A549 (cell line): ENCODE measurements at regions not wholly inside any gene's neighbourhood (a gene's known extent, or its start where the extent isn't known, plus 50 kb on each side); places are given as distances from the start of the nearest gene placed in this dataset.

Experiments used
- CEBPB ChIP-seq, 2 experiments: fragments of >200 bp in 1 of 2; sonication (Bioruptor Twin) in 1 of 2; formaldehyde crosslinking in 1 of 2; IDR thresholded peaks; 2 replicates each; pipeline ENCODE4 v1.6.1; 2012 to 2016
- CTCF ChIP-seq: fragments of >200 bp; sonication (Bioruptor Twin); formaldehyde crosslinking; IDR thresholded peaks from 3 replicates; pipeline ENCODE4 v1.5.1; 2016
- ELK1 ChIP-seq: fragments of 150-350 bp; IDR thresholded peaks from 2 replicates; pipeline ENCODE4 v1.6.1; 2014; ENCODE audit warnings: low read depth, mild to moderate bottlenecking, low read length
- KDM1A ChIP-seq: fragments of 200-600 bp; sonication (generic); IDR thresholded peaks from 2 replicates; pipeline ENCODE4 v1.6.1; 2016; ENCODE audit warnings: low read depth, mild to moderate bottlenecking
- KDM5A ChIP-seq: fragments of 200-600 bp; sonication (generic); IDR thresholded peaks from 2 replicates; pipeline ENCODE4 v1.6.1; 2016; ENCODE audit warnings: antibody characterized with exemption, mild to moderate bottlenecking
- MAX ChIP-seq: IDR thresholded peaks from 2 replicates; pipeline ENCODE4 v1.6.1; 2012
- MAZ ChIP-seq: fragments of 150-350 bp; IDR thresholded peaks from 2 replicates; pipeline ENCODE4 v1.6.1; 2014; ENCODE audit warnings: antibody characterized with exemption, low read depth, low read length, borderline replicate concordance
- RARB ChIP-seq: fragments of 250-450 bp; sonication (Bioruptor Pico); IDR thresholded peaks from 2 replicates; pipeline ENCODE4 v1.8.0; 2021; ENCODE audit warnings: mild to moderate bottlenecking, moderate library complexity
- RCOR1 ChIP-seq: fragments of 150-350 bp; IDR thresholded peaks from 2 replicates; pipeline ENCODE4 v1.6.1; 2014; ENCODE audit warnings: antibody characterized with exemption, low read length, low read depth
- REST ChIP-seq: fragments of 200-600 bp; sonication (generic); IDR thresholded peaks from 2 replicates; pipeline ENCODE4 v1.6.1; 2016; ENCODE audit warnings: antibody characterized with exemption, mild to moderate bottlenecking, moderate library complexity

- TF ChIP-seq RARB = no peak
- no peak for TF ChIP-seq CTCF
- no peak for TF ChIP-seq KDM5A
- TF ChIP-seq MAZ = no peak
- TF ChIP-seq RCOR1 = no peak
- no peak for TF ChIP-seq REST
- no peak for TF ChIP-seq ELK1
- TF ChIP-seq CEBPB (IDR thresholded peaks at IDR 0.05) = no peak
- no peak for TF ChIP-seq MAX
- no peak for TF ChIP-seq KDM1A
These were observed 500.2 kb upstream of the HS6ST1 start for GRCh38 chr2:128818704-128819491.
